ENCODE measurements at regions not wholly inside any gene's neighbourhood (a gene's known extent, or its start where the extent isn't known, plus 50 kb on each side); places are given as distances from the start of the nearest gene placed in this dataset.

- TF ChIP-seq CTCF (IDR thresholded peaks at IDR 0.05; ENCODE audit: insufficient read depth, low read length, missing control alignments): no peak
- DNase-seq (ENCODE audit: low read depth, low spot score): no peak
- CTCF ChIA-PET: interaction anchor here (1.6 kb wide), 1 partner anchor 66 kb away, joined by 8 read pairs; no protein-coding TSS in a partner anchor
- no peak overlapping the region for H3K4me3 ChIP-seq (ENCODE audit: low read depth, low read length)
- POLR2A ChIA-PET: no interaction called here
These were observed 75.4 kb upstream of the CPLX2 start for GRCh38 chr5:175795959-175796358.

GRCh38 chr5:175796536-175797499 is 74.6 kb upstream of the CPLX2 start:
- DNase-seq (ENCODE audit: low read depth, low spot score): no peak
- CTCF ChIA-PET: interaction anchor here (0.9 to 1.6 kb wide), 3 partner anchors 13 to 75 kb away, joined by 3 to 8 read pairs (median 4); partner anchors contain the start of gene CPLX2
- peak overlapping the region; percentile 15; the same call in 1 of the 2 replicates for H3K4me3 ChIP-seq (ENCODE audit: low read depth, low read length)
- POLR2A ChIA-PET: interaction anchor here (0.5 to 1.4 kb wide), 2 partner anchors 18 to 75 kb away, joined by 3 read pairs; partner anchors contain the start of gene CPLX2
- no peak for TF ChIP-seq CTCF (IDR thresholded peaks at IDR 0.05; ENCODE audit: insufficient read depth, low read length, missing control alignments)

- no peak overlapping the region for H3K4me3 ChIP-seq (ENCODE audit: low read depth, low read length)
- ChIA-PET POLR2A (interaction anchor here (0.5 to 1.4 kb wide), 2 partner anchors 17 to 74 kb away, joined by 3 read pairs; partner anchors contain the start of gene CPLX2), CTCF (interaction anchor here (1.0 kb wide), 1 partner anchor 13 kb away, joined by 4 read pairs; no protein-coding TSS in a partner anchor)
- no peak for TF ChIP-seq CTCF (IDR thresholded peaks at IDR 0.05; ENCODE audit: insufficient read depth, low read length, missing control alignments)
- no peak for DNase-seq (ENCODE audit: low read depth, low spot score)
These were observed 73.8 kb upstream of the CPLX2 start for GRCh38 chr5:175797521-175798038.

GRCh38 chr5:175798626-175799025 is 72.8 kb upstream of the CPLX2 start:
- no peak for DNase-seq (ENCODE audit: low read depth, low spot score)
- CTCF ChIA-PET: no interaction called here
- POLR2A ChIA-PET: no interaction called here
- H3K4me3 ChIP-seq (ENCODE audit: low read depth, low read length): no peak overlapping the region
- no peak for TF ChIP-seq CTCF (IDR thresholded peaks at IDR 0.05; ENCODE audit: insufficient read depth, low read length, missing control alignments)

GRCh38 chr5:175800656-175801081 is 70.7 kb upstream of the CPLX2 start:
- H3K4me3 ChIP-seq (ENCODE audit: low read depth, low read length): no peak overlapping the region
- TF ChIP-seq CTCF (IDR thresholded peaks at IDR 0.05; ENCODE audit: insufficient read depth, low read length, missing control alignments): no peak
- ChIA-PET CTCF (no interaction called here), POLR2A (no interaction called here)
- no peak for DNase-seq (ENCODE audit: low read depth, low spot score)

- CTCF ChIA-PET: interaction anchor here (0.7 kb wide), 1 partner anchor 73 kb away, joined by 3 read pairs; no protein-coding TSS in a partner anchor
- DNase-seq (ENCODE audit: low read depth, low spot score): no peak
- POLR2A ChIA-PET: no interaction called here
- H3K4me3 ChIP-seq (ENCODE audit: low read depth, low read length): no peak overlapping the region
- TF ChIP-seq CTCF (IDR thresholded peaks at IDR 0.05; ENCODE audit: insufficient read depth, low read length, missing control alignments): no peak
These were observed 69.0 kb upstream of the CPLX2 start for GRCh38 chr5:175802361-175802760.
